Left lung (tissue), 4 donors: ENCODE measurements at regions not wholly inside any gene's neighbourhood (a gene's known extent, or its start where the extent isn't known, plus 50 kb on each side); places are given as distances from the start of the nearest gene placed in this dataset.
A peak's percentile ranks its signal among the peaks of the same experiment; 100 is the strongest.

Source experiments
- ATAC-seq: fragments of 200-7000 bp; cut with Tn5 transposase; one replicate; pipeline ENCODE4 v1.9.1; 2020; ENCODE audit warnings: moderate library complexity
- DNase-seq, 4 donors: peaks; one replicate each; pipeline ENCODE4 v3.0.0-alpha.2; 2013 to 2020
- H3K27ac ChIP-seq, 2 donors: fragments of 200-600 bp; sonication (generic) in 1 of 2; one replicate each; pipeline versions ENCODE4 v1.5.0 to v1.8.0; 2020 to 2021
- H3K27me3 ChIP-seq, 2 donors: fragments of 200-600 bp; sonication (generic) in 1 of 2; one replicate each; pipeline versions ENCODE4 v1.5.0 to v1.8.0; 2020 to 2021
- H3K36me3 ChIP-seq, 2 donors: fragments of 200-600 bp; sonication (generic) in 1 of 2; one replicate each; pipeline versions ENCODE4 v1.5.0 to v1.8.0; 2020 to 2021
- H3K4me1 ChIP-seq, 2 donors: fragments of 200-600 bp; one replicate each; pipeline ENCODE4 v1.8.0; 2021
- H3K4me3 ChIP-seq, 2 donors: fragments of 200-600 bp; sonication (generic) in 1 of 2; one replicate each; pipeline versions ENCODE4 v1.5.0 to v1.8.0; 2020 to 2021; ENCODE audit warnings: mild to moderate bottlenecking in 1 of 2
- H3K9me3 ChIP-seq, 2 donors: fragments of 200-600 bp; sonication (generic) in 1 of 2; one replicate each; pipeline versions ENCODE4 v1.5.0 to v1.8.0; 2020 to 2021
- CTCF ChIP-seq, 2 donors: fragments of 200-600 bp; sonication (generic) in 1 of 2; IDR thresholded peaks; one replicate each; pipeline versions ENCODE4 v1.5.0 to v1.8.0; 2021; ENCODE audit warnings: antibody characterized with exemption in 2 of 2
- intact Hi-C, 2 donors: fragments of 100-400 bp; cut with DNase I; formaldehyde crosslinking; loops; one replicate each; pipeline versions ENCODE4 v1.11.2 to v1.14.2; 2022
- donor health status: DM: no; HTN: yes; CAD: no.
- donor health status: DM: no; HTN: no; CAD: no.

- intact Hi-C loops: no loop called here
- no peak overlapping the region for H3K4me3 ChIP-seq
- DNase-seq (no peak), ATAC-seq (no peak)
- no peaks in the 10 kb centered on the region for H3K36me3 ChIP-seq
- no peak overlapping the region for H3K27ac ChIP-seq
- TF ChIP-seq CTCF (IDR thresholded peaks at IDR 0.05): no peak
- peaks cover 23 to 83% of the 10 kb centered on the region in 2 donors for H3K27me3 ChIP-seq
- H3K9me3 ChIP-seq: no peaks in the 10 kb centered on the region
- no peaks in the 10 kb centered on the region for H3K4me1 ChIP-seq
Observed at GRCh38 chr17:36731811-36732210, 130.4 kb downstream of the MRM1 start.

GRCh38 chr17:36732351-36732750 is 131.0 kb downstream of the MRM1 start:
- Histone ChIP-seq H3K27ac (no peak overlapping the region), H3K4me3 (no peak overlapping the region), H3K36me3 (no peaks in the 10 kb centered on the region), H3K27me3 (peaks cover 23 to 78% of the 10 kb centered on the region in 2 donors), H3K9me3 (no peaks in the 10 kb centered on the region), H3K4me1 (no peaks in the 10 kb centered on the region)
- ATAC-seq (no peak), DNase-seq (no peak)
- no peak for TF ChIP-seq CTCF (IDR thresholded peaks at IDR 0.05)
- intact Hi-C loops: no loop called here

- no peak for ATAC-seq
- Histone ChIP-seq H3K36me3 (no peaks in the 10 kb centered on the region), H3K4me1 (no peaks in the 10 kb centered on the region), H3K27ac (no peak overlapping the region), H3K27me3 (peaks cover 0 to 48% of the 10 kb centered on the region in 2 donors), H3K4me3 (no peak overlapping the region), H3K9me3 (no peaks in the 10 kb centered on the region)
- no peak for TF ChIP-seq CTCF (IDR thresholded peaks at IDR 0.05)
- intact Hi-C loops: no loop called here
- no peak for DNase-seq
Observed at GRCh38 chr17:36736201-36737156, 135.1 kb downstream of the MRM1 start.

GRCh38 chr17:36739208-36739607 is 137.8 kb downstream of the MRM1 start:
- H3K27ac ChIP-seq: no peak overlapping the region
- intact Hi-C loops: no loop called here
- peaks cover 0 to 41% of the 10 kb centered on the region in 2 donors for H3K27me3 ChIP-seq
- H3K9me3 ChIP-seq: no peaks in the 10 kb centered on the region
- no peaks in the 10 kb centered on the region for H3K4me1 ChIP-seq
- H3K36me3 ChIP-seq: no peaks in the 10 kb centered on the region
- ATAC-seq (no peak), DNase-seq (no peak)
- H3K4me3 ChIP-seq: no peak overlapping the region
- no peak for TF ChIP-seq CTCF (IDR thresholded peaks at IDR 0.05)

GRCh38 chr17:36740157-36740556 is 138.8 kb downstream of the MRM1 start:
- ATAC-seq: no peak
- Histone ChIP-seq H3K36me3 (no peaks in the 10 kb centered on the region), H3K4me3 (no peak overlapping the region), H3K9me3 (no peaks in the 10 kb centered on the region), H3K4me1 (no peaks in the 10 kb centered on the region), H3K27me3 (peaks cover 0 to 39% of the 10 kb centered on the region in 2 donors), H3K27ac (no peak overlapping the region)
- DNase-seq: peak in 1 of 4 donors; percentile 17
- no peak for TF ChIP-seq CTCF (IDR thresholded peaks at IDR 0.05)
- intact Hi-C loops: no loop called here
